ENCODE measurements at regions not wholly inside any gene's neighbourhood (a gene's known extent, or its start where the extent isn't known, plus 50 kb on each side); places are given as distances from the start of the nearest gene placed in this dataset.

GRCh38 chr10:3491571-3491970 lies 293.4 kb downstream of the KLF6 start:
- WGBS (ENCODE audit: insufficient coverage, low coverage, low lambda C conversion rate, missing lambda C conversion rate) = 57% methylated on average over 4 of the region's 4 CpGs
- intact Hi-C loops (cut with DNase I) = no loop called here
- DNase-seq = no peak
- H3K27ac ChIP-seq = no peak overlapping the region
- H3K4me1 ChIP-seq = no peaks in the 10 kb centered on the region
- H3K27me3 ChIP-seq = no peaks in the 10 kb centered on the region
- ATAC-seq = no peak
- no peaks in the 10 kb centered on the region for H3K36me3 ChIP-seq
- no peak for TF ChIP-seq POLR2A (IDR thresholded peaks at IDR 0.05)
- no peak for TF ChIP-seq CTCF (IDR thresholded peaks at IDR 0.05)
- H3K4me3 ChIP-seq = no peak overlapping the region
- no peaks in the 10 kb centered on the region for H3K9me3 ChIP-seq

- no peak overlapping the region for H3K27ac ChIP-seq
- no peak for ATAC-seq
- no peak for DNase-seq
- H3K27me3 ChIP-seq = no peaks in the 10 kb centered on the region
- no peaks in the 10 kb centered on the region for H3K36me3 ChIP-seq
- WGBS (ENCODE audit: insufficient coverage, low coverage, low lambda C conversion rate, missing lambda C conversion rate) = 39% methylated on average over 3 of the region's 4 CpGs
- no peaks in the 10 kb centered on the region for H3K9me3 ChIP-seq
- intact Hi-C loops (cut with DNase I) = no loop called here
- H3K4me1 ChIP-seq = no peaks in the 10 kb centered on the region
- H3K4me3 ChIP-seq = no peak overlapping the region
- no peak for TF ChIP-seq POLR2A (IDR thresholded peaks at IDR 0.05)
- no peak for TF ChIP-seq CTCF (IDR thresholded peaks at IDR 0.05)
Measured at GRCh38 chr10:3487228-3487627, 297.8 kb downstream of the KLF6 start.

GRCh38 chr10:3486346-3487065 lies 298.5 kb downstream of the KLF6 start:
- H3K27ac ChIP-seq = no peak overlapping the region
- TF ChIP-seq POLR2A (IDR thresholded peaks at IDR 0.05) (no peak), CTCF (IDR thresholded peaks at IDR 0.05) (no peak)
- no peak overlapping the region for H3K4me3 ChIP-seq
- DNase-seq = peak in 2 of 3 donors; percentile 67 to 78
- intact Hi-C loops (cut with DNase I) = no loop called here
- WGBS (ENCODE audit: insufficient coverage, low coverage, low lambda C conversion rate, missing lambda C conversion rate) = 41% methylated on average over 5 of the region's 12 CpGs
- H3K36me3 ChIP-seq = no peaks in the 10 kb centered on the region
- peak in 3 of 4 donors; percentile 50 to 80 (median 59) for ATAC-seq
- H3K4me1 ChIP-seq = no peaks in the 10 kb centered on the region
- H3K27me3 ChIP-seq = no peaks in the 10 kb centered on the region
- H3K9me3 ChIP-seq = no peaks in the 10 kb centered on the region

GRCh38 chr10:3485057-3485686 lies 299.8 kb downstream of the KLF6 start:
- Histone ChIP-seq H3K4me1 (no peaks in the 10 kb centered on the region), H3K4me3 (no peak overlapping the region), H3K36me3 (no peaks in the 10 kb centered on the region), H3K9me3 (no peaks in the 10 kb centered on the region), H3K27ac (no peak overlapping the region), H3K27me3 (no peaks in the 10 kb centered on the region)
- intact Hi-C loops (cut with DNase I) = no loop called here
- 58% methylated on average over 15 of the region's 15 CpGs for WGBS (ENCODE audit: insufficient coverage, low coverage, low lambda C conversion rate, missing lambda C conversion rate)
- ATAC-seq = peak in 2 of 4 donors; percentile 12 to 42
- no peak for DNase-seq
- no peak for TF ChIP-seq CTCF (IDR thresholded peaks at IDR 0.05)
- TF ChIP-seq POLR2A (IDR thresholded peaks at IDR 0.05) = no peak

Data from right lobe of liver (tissue), 6 donors.